ENCODE measurements at regions not wholly inside any gene's neighbourhood (a gene's known extent, or its start where the extent isn't known, plus 50 kb on each side); places are given as distances from the start of the nearest gene placed in this dataset.
A peak's percentile ranks its signal among the peaks of the same experiment; 100 is the strongest.

- Histone ChIP-seq H4K20me1 (ENCODE audit: insufficient read depth, low read length) (no peaks in the 10 kb centered on the region), H3K4me1 (ENCODE audit: insufficient read depth, low read length) (no peaks in the 10 kb centered on the region), H3K27me3 (ENCODE audit: insufficient read depth, low read length, poor library complexity) (no peaks in the 10 kb centered on the region), H2AFZ (ENCODE audit: low read depth, low read length) (no peak overlapping the region), H3K36me3 (ENCODE audit: insufficient read depth, low read length) (no peaks in the 10 kb centered on the region), H3K27ac (ENCODE audit: low read length) (no peak overlapping the region), H3K9ac (ENCODE audit: low read depth, low read length) (no peak overlapping the region), H3K4me2 (ENCODE audit: insufficient read depth, low read length) (no peak overlapping the region), H3K79me2 (ENCODE audit: insufficient read depth, low read length) (no peaks in the 10 kb centered on the region), H3K4me3 (ENCODE audit: low read depth in 1 of 2, low read length in 2 of 2) (no peak overlapping the region), H3K9me3 (ENCODE audit: insufficient read depth, low read length, severe bottlenecking) (no peaks in the 10 kb centered on the region)
- ATAC-seq (ENCODE audit: insufficient read depth, low read depth): no peak
- TF ChIP-seq CTCF (IDR thresholded peaks at IDR 0.05; ENCODE audit: borderline replicate concordance, extremely low read depth, low read length, poor library complexity, severe bottlenecking): no peak
- TF ChIP-seq EZH2 (IDR thresholded peaks at IDR 0.05; ENCODE audit: borderline replicate concordance, low read depth, low read length, severe bottlenecking): no peak
- no peak for DNase-seq
Observed at GRCh38 chr12:32952681-32953080, 56.1 kb upstream of the PKP2 start.

DNA sequence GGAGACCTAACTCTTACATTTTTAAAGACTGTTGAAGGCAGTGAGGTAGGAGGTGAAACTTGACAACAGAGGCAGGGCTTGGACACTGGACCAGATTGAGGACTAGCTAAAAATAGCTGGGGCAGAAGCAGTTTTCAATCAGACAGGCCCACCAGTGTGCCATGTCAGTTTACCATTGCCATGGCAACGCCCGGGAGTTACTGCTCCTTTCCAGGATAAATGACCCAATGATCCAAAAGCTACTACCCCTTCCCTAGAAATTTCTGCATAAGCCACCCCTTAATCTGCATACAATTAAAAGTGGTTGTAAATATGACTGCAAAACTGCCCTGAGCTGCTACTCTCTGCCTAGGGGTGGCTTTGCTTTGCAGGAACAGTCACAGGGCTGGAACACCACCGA is 53.2 kb upstream of the PKP2 start:
- Histone ChIP-seq H3K79me2 (ENCODE audit: insufficient read depth, low read length) (no peaks in the 10 kb centered on the region), H3K36me3 (ENCODE audit: insufficient read depth, low read length) (no peaks in the 10 kb centered on the region), H3K27me3 (ENCODE audit: insufficient read depth, low read length, poor library complexity) (no peaks in the 10 kb centered on the region), H3K4me3 (ENCODE audit: low read depth in 1 of 2, low read length in 2 of 2) (no peak overlapping the region), H3K4me2 (ENCODE audit: insufficient read depth, low read length) (no peak overlapping the region), H4K20me1 (ENCODE audit: insufficient read depth, low read length) (no peaks in the 10 kb centered on the region), H3K9ac (ENCODE audit: low read depth, low read length) (no peak overlapping the region), H3K9me3 (ENCODE audit: insufficient read depth, low read length, severe bottlenecking) (no peaks in the 10 kb centered on the region), H2AFZ (ENCODE audit: low read depth, low read length) (no peak overlapping the region), H3K4me1 (ENCODE audit: insufficient read depth, low read length) (no peaks in the 10 kb centered on the region), H3K27ac (ENCODE audit: low read length) (no peak overlapping the region)
- ATAC-seq (ENCODE audit: insufficient read depth, low read depth) (no peak), DNase-seq (no peak)
- TF ChIP-seq EZH2 (IDR thresholded peaks at IDR 0.05; ENCODE audit: borderline replicate concordance, low read depth, low read length, severe bottlenecking): no peak

DNA sequence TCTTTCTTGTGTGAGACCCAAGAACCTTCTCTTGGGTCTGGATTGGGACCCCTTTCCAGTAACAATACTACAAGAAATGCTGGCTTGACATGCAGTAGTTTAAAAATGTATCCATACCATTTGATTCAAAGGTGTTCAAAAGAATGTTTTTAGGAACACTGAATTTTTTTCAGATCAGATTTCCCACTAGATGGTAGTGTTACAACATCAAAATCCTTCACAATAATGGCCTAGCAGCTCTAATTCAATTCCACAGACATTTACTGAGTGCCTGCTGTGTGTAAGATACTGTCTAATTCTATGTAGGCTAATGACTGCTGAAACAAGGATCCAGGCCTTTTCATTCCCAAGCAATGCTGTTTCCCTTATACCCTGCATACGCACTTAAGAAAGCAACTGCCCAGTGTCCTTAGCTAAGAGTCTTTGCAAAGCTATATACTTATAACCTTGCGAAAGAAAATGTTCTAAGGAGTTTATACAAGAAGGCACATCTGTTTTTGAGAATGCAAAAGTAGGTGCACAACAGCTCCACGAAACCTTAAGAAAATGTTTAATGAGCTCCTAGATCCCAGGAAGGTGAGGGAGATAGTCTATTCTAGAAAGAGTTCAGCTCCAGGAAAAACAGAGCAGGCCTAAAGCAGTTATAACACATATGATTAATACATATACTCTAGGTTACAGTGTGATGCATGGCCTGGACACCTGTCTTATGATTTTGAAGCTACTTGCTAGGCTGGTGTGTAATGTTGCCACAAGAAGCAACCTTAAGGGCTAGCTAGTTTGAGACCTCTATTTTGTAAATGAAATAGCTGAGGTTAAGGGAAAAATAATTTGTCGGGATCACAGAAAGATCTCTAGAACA is 50.9 kb upstream of the PKP2 start:
- H3K4me1 ChIP-seq (ENCODE audit: insufficient read depth, low read length): no peaks in the 10 kb centered on the region
- DNase-seq (no peak), ATAC-seq (ENCODE audit: insufficient read depth, low read depth) (no peak)
- H3K4me3 ChIP-seq (ENCODE audit: low read depth in 1 of 2, low read length in 2 of 2): no peak overlapping the region
- no peak overlapping the region for H3K9ac ChIP-seq (ENCODE audit: low read depth, low read length)
- H3K9me3 ChIP-seq (ENCODE audit: insufficient read depth, low read length, severe bottlenecking): no peaks in the 10 kb centered on the region
- H2AFZ ChIP-seq (ENCODE audit: low read depth, low read length): no peak overlapping the region
- TF ChIP-seq CTCF (IDR thresholded peaks at IDR 0.05; ENCODE audit: borderline replicate concordance, extremely low read depth, low read length, poor library complexity, severe bottlenecking) (peak; percentile 32), EZH2 (IDR thresholded peaks at IDR 0.05; ENCODE audit: borderline replicate concordance, low read depth, low read length, severe bottlenecking) (no peak)
- H3K79me2 ChIP-seq (ENCODE audit: insufficient read depth, low read length): no peaks in the 10 kb centered on the region
- no peaks in the 10 kb centered on the region for H4K20me1 ChIP-seq (ENCODE audit: insufficient read depth, low read length)
- H3K4me2 ChIP-seq (ENCODE audit: insufficient read depth, low read length): no peak overlapping the region
- H3K27ac ChIP-seq (ENCODE audit: low read length): no peak overlapping the region
- no peaks in the 10 kb centered on the region for H3K36me3 ChIP-seq (ENCODE audit: insufficient read depth, low read length)
- no peaks in the 10 kb centered on the region for H3K27me3 ChIP-seq (ENCODE audit: insufficient read depth, low read length, poor library complexity)

DNA sequence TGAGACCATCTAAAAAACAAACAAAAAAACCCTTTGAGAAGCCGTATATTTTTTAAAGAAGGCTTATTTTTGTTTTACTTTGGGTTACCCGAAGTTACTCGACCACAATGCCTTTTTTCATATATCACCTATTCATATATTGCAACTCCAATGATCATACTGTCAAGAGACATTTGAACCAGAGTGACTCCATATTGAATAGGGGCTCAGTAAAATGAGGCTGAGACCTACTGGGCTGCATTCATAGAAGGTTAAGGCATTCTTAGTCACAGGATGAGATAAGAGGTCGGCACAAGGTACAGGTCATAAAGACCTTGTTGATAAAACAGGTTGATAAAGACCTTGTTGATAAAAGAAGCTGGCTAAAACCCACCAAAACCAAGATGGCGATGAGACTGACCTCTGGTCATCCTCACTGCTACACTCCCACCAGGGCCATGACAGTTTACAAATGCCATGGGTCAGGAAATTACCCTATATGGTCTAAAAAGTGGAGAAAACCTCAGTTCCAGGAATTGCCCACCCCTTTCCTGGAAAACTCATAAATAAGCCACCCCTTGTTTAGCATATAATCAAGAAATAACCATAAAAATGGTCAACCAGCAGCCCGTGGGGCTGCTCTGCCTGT is 50.0 kb upstream of the PKP2 start:
- no peaks in the 10 kb centered on the region for H3K4me1 ChIP-seq (ENCODE audit: insufficient read depth, low read length)
- H3K9me3 ChIP-seq (ENCODE audit: insufficient read depth, low read length, severe bottlenecking): no peaks in the 10 kb centered on the region
- no peak overlapping the region for H3K4me2 ChIP-seq (ENCODE audit: insufficient read depth, low read length)
- no peaks in the 10 kb centered on the region for H3K36me3 ChIP-seq (ENCODE audit: insufficient read depth, low read length)
- H3K27ac ChIP-seq (ENCODE audit: low read length): no peak overlapping the region
- H3K79me2 ChIP-seq (ENCODE audit: insufficient read depth, low read length): no peaks in the 10 kb centered on the region
- no peaks in the 10 kb centered on the region for H3K27me3 ChIP-seq (ENCODE audit: insufficient read depth, low read length, poor library complexity)
- no peak overlapping the region for H3K4me3 ChIP-seq (ENCODE audit: low read depth in 1 of 2, low read length in 2 of 2)
- H4K20me1 ChIP-seq (ENCODE audit: insufficient read depth, low read length): no peaks in the 10 kb centered on the region
- ATAC-seq (ENCODE audit: insufficient read depth, low read depth) (no peak), DNase-seq (no peak)
- no peak for TF ChIP-seq CTCF (IDR thresholded peaks at IDR 0.05; ENCODE audit: borderline replicate concordance, extremely low read depth, low read length, poor library complexity, severe bottlenecking)
- TF ChIP-seq EZH2 (IDR thresholded peaks at IDR 0.05; ENCODE audit: borderline replicate concordance, low read depth, low read length, severe bottlenecking): no peak
- H2AFZ ChIP-seq (ENCODE audit: low read depth, low read length): no peak overlapping the region
- no peak overlapping the region for H3K9ac ChIP-seq (ENCODE audit: low read depth, low read length)

Data from DND-41 (cell line).